Esophagus muscularis mucosa (tissue), 2 donors: ENCODE measurements at regions not wholly inside any gene's neighbourhood (a gene's known extent, or its start where the extent isn't known, plus 50 kb on each side); places are given as distances from the start of the nearest gene placed in this dataset.

Experiments used
- EP300 ChIP-seq: sonication (generic); formaldehyde crosslinking; IDR thresholded peaks from one replicate; pipeline ENCODE4 v1.6.1; 2017; ENCODE audit warnings: antibody characterized with exemption
- POLR2A ChIP-seq: fragments of 450-650 bp; IDR thresholded peaks from one replicate; pipeline ENCODE4 v1.6.1; 2017; ENCODE audit warnings: antibody characterized with exemption, moderate library complexity, mild to moderate bottlenecking, low read depth

- TF ChIP-seq EP300 (no peak), POLR2A (no peak)
These were observed 108.2 kb upstream of the LOC128125822 start for GRCh38 chr6:63464060-63464459.
